Smooth muscle cell (in vitro differentiated cells): ENCODE measurements at regions not wholly inside any gene's neighbourhood (a gene's known extent, or its start where the extent isn't known, plus 50 kb on each side); places are given as distances from the start of the nearest gene placed in this dataset.

Experiments
- DNase-seq: peaks from one replicate; lab custom pipeline; 2025; ENCODE audit not compliant: unreplicated experiment; lab: John Stamatoyannopoulos, UW
- H2AFZ ChIP-seq: fragments of 200-600 bp; sonication (generic); 2 replicates; pipeline ENCODE4 v1.6.0; 2016; ENCODE audit warnings: antibody characterized with exemption, low read depth, mild to moderate bottlenecking
- H3F3A ChIP-seq: fragments of 200-600 bp; sonication (generic); 2 replicates; pipeline ENCODE4 v1.6.0; 2017; ENCODE audit warnings: antibody characterized with exemption, low read depth
- H3K27ac ChIP-seq: fragments of 200-600 bp; sonication (generic); 2 replicates; pipeline ENCODE4 v1.5.1; 2016; ENCODE audit warnings: low read depth, mild to moderate bottlenecking
- H3K27me3 ChIP-seq: fragments of 200-600 bp; sonication (generic); 2 replicates; pipeline ENCODE4 v1.6.1; 2016; ENCODE audit warnings: low read depth, mild to moderate bottlenecking
- H3K36me3 ChIP-seq: fragments of 200-600 bp; sonication (generic); 2 replicates; pipeline ENCODE4 v1.5.1; 2016; ENCODE audit warnings: low read depth
- H3K4me1 ChIP-seq: fragments of 200-600 bp; sonication (generic); 2 replicates; pipeline ENCODE4 v1.5.1; 2016; ENCODE audit warnings: low read depth
- H3K4me2 ChIP-seq: fragments of 200-600 bp; sonication (generic); 2 replicates; pipeline ENCODE4 v1.6.0; 2016; ENCODE audit warnings: mild to moderate bottlenecking
- H3K4me3 ChIP-seq: fragments of 200-600 bp; sonication (generic); 2 replicates; pipeline ENCODE4 v1.5.1; 2016; ENCODE audit warnings: mild to moderate bottlenecking
- H3K79me2 ChIP-seq: fragments of 200-600 bp; sonication (generic); 2 replicates; pipeline ENCODE4 v1.6.0; 2016; ENCODE audit warnings: low read depth, mild to moderate bottlenecking
- H3K9ac ChIP-seq: fragments of 200-600 bp; sonication (generic); 2 replicates; pipeline ENCODE4 v1.6.0; 2016; ENCODE audit warnings: low read depth
- H3K9me3 ChIP-seq: fragments of 200-600 bp; sonication (generic); replicated peaks from 2 replicates; pipeline ENCODE4 v1.5.1; 2016; ENCODE audit warnings: low read depth
- H4K20me1 ChIP-seq: fragments of 200-600 bp; sonication (generic); 2 replicates; pipeline ENCODE4 v1.6.0; 2016; ENCODE audit warnings: low read depth
- CTCF ChIP-seq: fragments of 200-600 bp; sonication (generic); IDR thresholded peaks from 2 replicates; pipeline ENCODE4 v1.5.1; 2017; ENCODE audit warnings: borderline replicate concordance, mild to moderate bottlenecking, antibody characterized with exemption; ENCODE audit not compliant: insufficient read depth, poor library complexity, severe bottlenecking
- whole genome bisulfite sequencing: methylation state at CpG from one replicate; pipeline ENCODE4 v1.1.7; 2016; ENCODE audit warnings: low lambda C conversion rate; 5-methylcytosine and 5-hydroxymethylcytosine counted together

GRCh38 chr1:29431138-29431537 lies 194.8 kb downstream of the PTPRU start:
- no peaks in the 10 kb centered on the region for H4K20me1 ChIP-seq
- no peak overlapping the region for H3K4me3 ChIP-seq
- H3K27me3 ChIP-seq: no peaks in the 10 kb centered on the region

DNA sequence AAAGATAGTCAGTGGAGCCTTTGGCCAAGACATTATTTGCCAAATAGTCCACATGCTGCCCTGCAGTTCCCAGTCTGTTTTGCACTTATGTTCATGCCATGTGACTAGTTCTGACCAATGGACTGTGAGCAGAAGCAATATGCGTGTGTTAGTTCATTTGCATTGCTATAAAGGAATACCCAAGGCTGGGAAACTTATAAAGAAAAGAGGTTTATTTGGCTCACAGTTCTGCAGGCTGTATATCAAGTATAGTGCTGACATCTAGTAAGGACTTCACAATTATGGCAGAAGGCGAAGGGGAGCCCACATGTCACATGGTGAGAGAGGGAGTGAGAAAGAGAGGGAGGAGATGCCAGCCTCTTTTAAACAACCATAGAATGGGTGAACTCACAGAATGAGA lies 193.3 kb downstream of the PTPRU start:
- Histone ChIP-seq H3K9ac (no peak overlapping the region), H3K4me1 (no peaks in the 10 kb centered on the region), H3K4me2 (no peak overlapping the region), H3K4me3 (no peak overlapping the region), H3K27ac (no peak overlapping the region), H3K27me3 (no peaks in the 10 kb centered on the region), H3K79me2 (no peaks in the 10 kb centered on the region), H3K9me3 (no peaks in the 10 kb centered on the region), H3K36me3 (no peaks in the 10 kb centered on the region), H3F3A (no peaks in the 10 kb centered on the region), H4K20me1 (no peaks in the 10 kb centered on the region), H2AFZ (no peak overlapping the region)
- TF ChIP-seq CTCF: no peak
- no peak for DNase-seq
- WGBS: 96% methylated on average over 2 of the region's 2 CpGs

More at GRCh38 chr1:29431138-29431537, 194.8 kb downstream of the PTPRU start:
- no peak overlapping the region for H3K27ac ChIP-seq
- no peak for TF ChIP-seq CTCF
- no peaks in the 10 kb centered on the region for H3K9me3 ChIP-seq
- no peak for DNase-seq
- 78% methylated on average over 3 of the region's 3 CpGs for WGBS
- H3K79me2 ChIP-seq: no peaks in the 10 kb centered on the region
- H3K36me3 ChIP-seq: no peaks in the 10 kb centered on the region
- H3K4me1 ChIP-seq: no peaks in the 10 kb centered on the region
- H3K9ac ChIP-seq: no peak overlapping the region
- H3K4me2 ChIP-seq: no peak overlapping the region
- no peaks in the 10 kb centered on the region for H3F3A ChIP-seq
- no peak overlapping the region for H2AFZ ChIP-seq

GRCh38 chr1:29428997-29429396 lies 192.7 kb downstream of the PTPRU start:
- no peak for TF ChIP-seq CTCF
- DNase-seq: no peak
- H3K36me3 ChIP-seq: no peaks in the 10 kb centered on the region
- H3K9ac ChIP-seq: no peak overlapping the region
- H4K20me1 ChIP-seq: no peaks in the 10 kb centered on the region
- H3K27ac ChIP-seq: no peak overlapping the region
- no peak overlapping the region for H2AFZ ChIP-seq
- no peaks in the 10 kb centered on the region for H3F3A ChIP-seq
- H3K4me2 ChIP-seq: no peak overlapping the region
- H3K4me1 ChIP-seq: no peaks in the 10 kb centered on the region
- 68% methylated on average over 4 of the region's 4 CpGs for WGBS
- H3K27me3 ChIP-seq: no peaks in the 10 kb centered on the region
- H3K9me3 ChIP-seq: no peaks in the 10 kb centered on the region
- no peaks in the 10 kb centered on the region for H3K79me2 ChIP-seq
- H3K4me3 ChIP-seq: no peak overlapping the region

DNA sequence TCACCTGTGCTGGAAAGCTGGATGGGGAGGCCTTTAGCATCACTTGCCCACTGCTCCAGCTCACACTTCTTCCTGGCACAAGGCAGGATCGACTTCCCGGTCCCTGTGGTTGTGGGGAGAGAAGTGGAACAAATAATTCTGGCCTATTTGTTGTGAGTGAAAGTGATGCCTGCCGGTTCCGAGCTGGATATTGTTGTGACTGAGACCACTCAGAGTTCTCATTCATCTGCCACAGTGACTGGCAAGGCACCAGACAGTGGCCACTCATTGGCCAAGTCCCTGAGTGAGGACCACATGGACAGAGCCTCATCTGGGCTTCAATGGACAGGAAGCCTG lies 191.9 kb downstream of the PTPRU start:
- 92% methylated on average over 4 of the region's 4 CpGs for WGBS
- Histone ChIP-seq H3K9me3 (no peaks in the 10 kb centered on the region), H3K27ac (no peak overlapping the region), H2AFZ (no peak overlapping the region), H3K4me2 (no peak overlapping the region), H3K27me3 (no peaks in the 10 kb centered on the region), H3K9ac (no peak overlapping the region), H4K20me1 (no peaks in the 10 kb centered on the region), H3F3A (no peaks in the 10 kb centered on the region), H3K79me2 (no peaks in the 10 kb centered on the region), H3K4me1 (no peaks in the 10 kb centered on the region), H3K36me3 (no peaks in the 10 kb centered on the region), H3K4me3 (no peak overlapping the region)
- TF ChIP-seq CTCF: no peak
- no peak for DNase-seq
